GM12878 (cell line): ENCODE measurements at regions not wholly inside any gene's neighbourhood (a gene's known extent, or its start where the extent isn't known, plus 50 kb on each side); places are given as distances from the start of the nearest gene placed in this dataset.

Source experiments
- ATAC-seq: fragments of 200-7000 bp; cut with Tn5 transposase; 3 replicates; pipeline ENCODE4 v1.9.1; 2020; ENCODE audit warnings: mild to moderate bottlenecking, moderate library complexity
- BruUV-seq: library from RNA; stranded (reverse); fragments of 400-500 nt; replicated peaks from 2 replicates; lab custom pipeline; 2021; lab: Mats Ljungman, UMichigan
- CTCF ChIA-PET: fragments of 300-600 bp; sonication (Branson Sonifier 250); formaldehyde crosslinking; extraction: SDS; loops from one replicate; lab custom pipeline; 2021; ENCODE audit warnings: inconsistent platforms; lab: Yijun Ruan, JAX
- POLR2A ChIA-PET: fragments of 350-600 bp; formaldehyde crosslinking; extraction: SDS; loops from one replicate; lab custom pipeline; 2021; ENCODE audit warnings: inconsistent platforms; lab: Charles Lee
- RAD21 ChIA-PET: fragments of 300-600 bp; sonication (Branson Sonifier 250); formaldehyde crosslinking; loops from one replicate; lab custom pipeline; 2023; ENCODE audit warnings: antibody characterized with exemption; ENCODE audit not compliant: unreplicated experiment; lab: Charles Lee
- SMC1A ChIA-PET: fragments of 300-600 bp; sonication (Branson Sonifier 250); formaldehyde crosslinking; loops from one replicate; lab custom pipeline; 2023; ENCODE audit not compliant: unreplicated experiment, uncharacterized antibody; lab: Charles Lee
- DNase-seq: peaks from one replicate; pipeline ENCODE4 v3.0.0-alpha.2; 2011; ENCODE audit warnings: low read depth, low spot score
- FAIRE-seq: peaks from 3 replicates; lab custom pipeline; 2011; peaks lifted over from hg19 to GRCh38; lab: Jason Lieb, UNC
- H2AFZ ChIP-seq: 2 replicates; pipeline ENCODE4 v1.6.0; 2011; ENCODE audit warnings: low read depth, low read length, control low read depth; ENCODE audit not compliant: control insufficient read depth
- H3K27ac ChIP-seq: 2 replicates; pipeline ENCODE4 v1.5.1; 2011; ENCODE audit warnings: control low read depth; ENCODE audit not compliant: control insufficient read depth, insufficient read depth
- H3K27me3 ChIP-seq, 2 experiments: replicated peaks in 1 of 2; 2 replicates each; pipeline versions ENCODE4 v1.6.0 to v1.6.1; 2011; ENCODE audit warnings: low read length in 1 of 2; ENCODE audit not compliant: control insufficient read depth in 2 of 2, insufficient read depth in 2 of 2
- H3K36me3 ChIP-seq, 2 experiments: 2 replicates each; pipeline ENCODE4 v1.5.1; 2011; ENCODE audit warnings: low read length in 1 of 2; ENCODE audit not compliant: control insufficient read depth in 2 of 2, insufficient read depth in 2 of 2
- H3K4me1 ChIP-seq: 2 replicates; pipeline ENCODE4 v1.6.1; 2011; ENCODE audit warnings: mild to moderate bottlenecking, low read length, moderate library complexity, mixed read lengths; ENCODE audit not compliant: control insufficient read depth, insufficient read depth
- H3K4me2 ChIP-seq: 2 replicates; pipeline ENCODE4 v1.6.0; 2011; ENCODE audit warnings: control low read depth; ENCODE audit not compliant: control insufficient read depth, insufficient read depth
- H3K4me3 ChIP-seq: fragments of 200-600 bp; sonication (generic); 2 replicates; pipeline ENCODE4 v1.5.1; 2016
- H3K79me2 ChIP-seq: 2 replicates; pipeline ENCODE4 v1.6.0; 2011; ENCODE audit warnings: low read length; ENCODE audit not compliant: control insufficient read depth, insufficient read depth
- H3K9ac ChIP-seq: 2 replicates; pipeline ENCODE4 v1.8.0; 2011; ENCODE audit warnings: low read length, control low read depth, mixed read lengths; ENCODE audit not compliant: control insufficient read depth, insufficient read depth
- H3K9me3 ChIP-seq: replicated peaks from 3 replicates; pipeline ENCODE4 v1.5.1; 2011; ENCODE audit warnings: mild to moderate bottlenecking, low read length; ENCODE audit not compliant: control insufficient read depth, insufficient read depth
- H4K20me1 ChIP-seq: 2 replicates; pipeline ENCODE4 v1.6.0; 2011; ENCODE audit not compliant: control insufficient read depth, insufficient read depth
- IKZF1 ChIP-seq: fragments of 450-650 bp; conservative IDR thresholded peaks from 2 replicates; pipeline ENCODE4 v1.6.1; 2017; ENCODE audit warnings: antibody characterized with exemption, mild to moderate bottlenecking
- JUND ChIP-seq: IDR thresholded peaks from 2 replicates; pipeline ENCODE4 v1.6.1; 2012; ENCODE audit warnings: low read depth, mild to moderate bottlenecking, low read length, improper control_type of control experiment, moderate library complexity
- NFYB ChIP-seq: IDR thresholded peaks from 2 replicates; pipeline ENCODE4 v1.6.1; 2011; ENCODE audit warnings: low read depth, mild to moderate bottlenecking, low read length, improper control_type of control experiment, moderate library complexity; ENCODE audit not compliant: insufficient read depth
- ZBTB11 ChIP-seq: fragments of 450-650 bp; formaldehyde crosslinking; IDR thresholded peaks from 2 replicates; pipeline ENCODE4 v1.5.0; 2022; ENCODE audit warnings: mild to moderate bottlenecking, missing genetic modification characterization
- WGBS: methylation state at CpG from one replicate; pipeline ENCODE4 v1.1.6; 2016; ENCODE audit warnings: low lambda C conversion rate; ENCODE audit not compliant: insufficient replicate concordance, insufficient coverage; ENCODE audit errors: missing lambda C conversion rate; 5-methylcytosine and 5-hydroxymethylcytosine counted together
- in situ Hi-C: fragments of 300-500 bp; cut with MboI; formaldehyde crosslinking; loops from 9 replicates; pipeline ENCODE4 v1.14.3; 2018; ENCODE audit warnings: mixed read lengths
- intact Hi-C: fragments of 100-400 bp; cut with micrococcal nuclease; formaldehyde crosslinking; loops from one replicate; pipeline ENCODE4 v1.14.2; 2022; ENCODE audit not compliant: unreplicated experiment

GRCh38 chr3:18510947-18511346 lies 85.8 kb upstream of the SATB1 start (continued):
- no peak for TF ChIP-seq ZBTB11 (CRISPR knock-in tag)

- no peak for DNase-seq
- in situ Hi-C loops: no loop called here
- no peak for FAIRE-seq
- no peak overlapping the region for H3K27ac ChIP-seq
- WGBS: 3% methylated on average over 2 of the region's 2 CpGs
- no peaks in the 10 kb centered on the region for H3K9me3 ChIP-seq
- no peaks in the 10 kb centered on the region for H3K27me3 ChIP-seq
- intact Hi-C loops: no loop called here
- ATAC-seq: no peak
- H3K36me3 ChIP-seq: no peaks in the 10 kb centered on the region
- H2AFZ ChIP-seq: no peak overlapping the region
- H4K20me1 ChIP-seq: no peaks in the 10 kb centered on the region
- SMC1A ChIA-PET: no interaction called here
- H3K4me2 ChIP-seq: no peak overlapping the region
- TF ChIP-seq IKZF1 (no peak), JUND (no peak), NFYB (no peak)
- CTCF ChIA-PET: no interaction called here
- H3K4me3 ChIP-seq: no peak overlapping the region
- no peak overlapping the region for H3K9ac ChIP-seq
- RAD21 ChIA-PET: no interaction called here
- no peaks in the 10 kb centered on the region for H3K79me2 ChIP-seq
- no peaks in the 10 kb centered on the region for H3K4me1 ChIP-seq
- POLR2A ChIA-PET: no interaction called here
- BruUV-seq: no TSS peak
Measured at GRCh38 chr3:18507333-18507732, 82.2 kb upstream of the SATB1 start.
